ENCODE measurements at regions not wholly inside any gene's neighbourhood (a gene's known extent, or its start where the extent isn't known, plus 50 kb on each side); places are given as distances from the start of the nearest gene placed in this dataset.

- no peak for DNase-seq
These were observed 209.4 kb downstream of the DTWD2 start for GRCh38 chr5:118778941-118779340.

- DNase-seq, result no peak
These were observed 211.1 kb downstream of the DTWD2 start for GRCh38 chr5:118777189-118777736.

GRCh38 chr5:118776755-118777154 lies 211.6 kb downstream of the DTWD2 start:
- DNase-seq, result no peak

GRCh38 chr5:118775790-118776499 lies 212.4 kb downstream of the DTWD2 start:
- no peak for DNase-seq

- DNase-seq, result no peak
These were observed 219.7 kb downstream of the DTWD2 start for GRCh38 chr5:118768607-118769175.

- DNase-seq, result no peak
These were observed 226.1 kb downstream of the DTWD2 start for GRCh38 chr5:118762291-118762690.

GRCh38 chr5:118761814-118762213 lies 226.5 kb downstream of the DTWD2 start:
- no peak for DNase-seq

- DNase-seq, result no peak
These were observed 235.4 kb downstream of the DTWD2 start for GRCh38 chr5:118752969-118753368.

- no peak for DNase-seq
These were observed 252.0 kb downstream of the DTWD2 start for GRCh38 chr5:118736396-118736795.

GRCh38 chr5:118733394-118733793 lies 255.0 kb downstream of the DTWD2 start:
- DNase-seq, result no peak

GRCh38 chr5:118728191-118728590 lies 260.2 kb downstream of the DTWD2 start:
- DNase-seq, result no peak

GRCh38 chr5:118726891-118727290 lies 261.5 kb downstream of the DTWD2 start:
- DNase-seq, result no peak

- DNase-seq, result no peak
These were observed 265.4 kb downstream of the DTWD2 start for GRCh38 chr5:118723021-118723338.

GRCh38 chr5:118722122-118723020 lies 266.0 kb downstream of the DTWD2 start:
- DNase-seq, result no peak

GRCh38 chr5:118711727-118712126 lies 276.6 kb downstream of the DTWD2 start:
- no peak for DNase-seq

GRCh38 chr5:118705959-118706667 lies 282.2 kb downstream of the DTWD2 start:
- no peak for DNase-seq

GRCh38 chr5:118703241-118703640 lies 285.1 kb downstream of the DTWD2 start:
- no peak for DNase-seq

- no peak for DNase-seq
These were observed 286.6 kb downstream of the DTWD2 start for GRCh38 chr5:118701791-118702190.

GRCh38 chr5:118700510-118700909 lies 287.8 kb downstream of the DTWD2 start:
- DNase-seq, result no peak

GRCh38 chr5:118698774-118699173 lies 289.6 kb downstream of the DTWD2 start:
- DNase-seq, result no peak

- no peak for DNase-seq
These were observed 292.3 kb downstream of the DTWD2 start for GRCh38 chr5:118696076-118696475.

- peak; percentile 28 for DNase-seq
These were observed 295.5 kb downstream of the DTWD2 start for GRCh38 chr5:118692811-118693342.

Measured in muscle of arm (tissue), 1 donor.